HG03575 (cell line): ENCODE measurements at regions not wholly inside any gene's neighbourhood (a gene's known extent, or its start where the extent isn't known, plus 50 kb on each side); places are given as distances from the start of the nearest gene placed in this dataset.
"Not testable (repeated sequence)": the region's sequence is repeated elsewhere in the genome, so short reads cannot be mapped to it uniquely, and the experiment has no call there.

Experiments used
- ATAC-seq: cut with Tn5 transposase; IDR thresholded peaks from one replicate; pipeline ENCODE4 v1.9.1; 2021; ENCODE audit not compliant: unreplicated experiment, insufficient number of reproducible peaks, low FRiP score; ENCODE audit errors: extremely low read depth

- ATAC-seq, result no peak
Measured at GRCh38 chr11:96580476-96581040, 190.7 kb downstream of the JRKL start.

- ATAC-seq, result not testable (repeated sequence)
Measured at GRCh38 chr11:96585944-96586880, 196.4 kb downstream of the JRKL start.

DNA sequence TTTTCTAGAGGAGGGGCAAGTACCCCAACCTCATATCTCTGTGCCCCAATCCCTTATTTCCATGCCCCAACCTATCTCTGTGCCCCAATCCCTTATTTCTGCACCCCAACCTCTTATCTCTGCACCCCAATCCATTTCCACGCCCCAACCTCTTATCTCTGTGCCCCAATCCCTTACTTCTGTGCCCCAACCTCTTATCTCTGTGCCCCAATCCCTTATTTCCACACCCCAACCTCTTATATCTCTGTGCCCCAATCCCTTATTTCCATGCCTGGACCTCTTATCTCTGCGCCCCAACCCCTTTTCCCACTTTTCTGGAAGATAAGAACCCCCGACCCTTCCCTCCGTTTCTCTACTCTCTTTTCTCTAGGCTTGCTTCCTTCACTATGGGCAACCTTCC is 199.0 kb downstream of the JRKL start:
- ATAC-seq, result not testable (repeated sequence)

DNA sequence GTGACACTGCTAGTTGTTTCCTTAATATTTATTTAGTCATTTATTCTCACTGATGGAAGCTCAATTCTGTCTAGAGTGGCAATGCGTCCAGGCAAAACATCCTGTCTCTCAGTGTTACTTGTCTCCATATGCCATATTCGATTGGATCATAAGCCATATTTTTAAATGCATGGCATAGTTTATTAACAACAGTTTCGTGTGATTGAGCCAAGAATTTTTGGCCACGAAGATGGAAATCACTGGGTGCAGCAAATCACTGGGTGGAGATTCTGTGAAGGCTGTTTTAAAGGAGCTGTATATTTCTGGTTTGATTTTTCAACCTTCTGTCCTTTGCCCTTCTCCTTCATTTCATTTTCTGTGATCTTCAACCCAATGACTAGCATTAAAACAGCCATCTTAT is 205.2 kb downstream of the JRKL start:
- ATAC-seq, result no peak

- no peak for ATAC-seq
Measured at GRCh38 chr11:96607864-96608558, 218.2 kb downstream of the JRKL start.

DNA sequence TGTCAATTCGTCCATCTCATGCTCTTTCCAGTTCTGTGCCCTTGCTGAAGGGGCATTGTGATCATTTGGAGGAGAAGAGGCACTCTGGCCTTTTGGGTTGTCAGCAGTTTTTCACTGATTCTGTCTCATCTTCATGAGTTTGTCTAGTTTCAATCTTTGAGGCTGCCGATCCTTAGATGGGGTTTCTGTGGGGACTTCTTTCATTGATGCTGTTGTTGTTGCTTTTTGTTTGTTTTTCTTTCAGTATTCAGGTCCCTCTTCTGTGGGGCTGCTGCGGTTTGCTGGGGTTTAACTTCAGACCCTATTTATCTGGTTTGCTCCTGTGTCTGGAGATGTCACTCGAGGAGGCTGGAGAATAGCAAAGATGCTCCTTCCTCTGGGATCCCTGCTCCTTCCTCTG is 224.3 kb downstream of the JRKL start:
- no peak for ATAC-seq

DNA sequence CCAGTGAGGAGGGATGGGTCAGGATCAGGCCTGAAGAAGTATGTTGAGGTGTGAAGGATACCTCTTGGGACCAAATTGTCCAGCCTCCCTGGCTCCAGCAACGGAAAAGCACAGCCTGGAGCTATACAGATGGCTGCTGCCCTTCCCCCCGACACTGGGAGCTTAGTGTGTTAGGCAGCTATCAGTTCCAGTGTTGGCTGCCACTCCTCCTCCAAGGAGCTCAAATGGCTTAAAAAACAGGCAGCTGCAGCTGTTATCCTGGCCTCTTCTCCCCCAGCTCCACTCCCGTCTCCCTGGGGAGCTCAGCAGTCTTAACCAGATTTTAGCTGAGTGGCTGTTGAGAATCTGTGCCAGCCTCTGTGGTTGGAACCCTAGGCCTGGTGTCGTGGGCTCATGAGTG is 225.0 kb downstream of the JRKL start:
- no peak for ATAC-seq

- ATAC-seq, result no peak
Measured at GRCh38 chr11:96620464-96621044, 230.7 kb downstream of the JRKL start.

DNA sequence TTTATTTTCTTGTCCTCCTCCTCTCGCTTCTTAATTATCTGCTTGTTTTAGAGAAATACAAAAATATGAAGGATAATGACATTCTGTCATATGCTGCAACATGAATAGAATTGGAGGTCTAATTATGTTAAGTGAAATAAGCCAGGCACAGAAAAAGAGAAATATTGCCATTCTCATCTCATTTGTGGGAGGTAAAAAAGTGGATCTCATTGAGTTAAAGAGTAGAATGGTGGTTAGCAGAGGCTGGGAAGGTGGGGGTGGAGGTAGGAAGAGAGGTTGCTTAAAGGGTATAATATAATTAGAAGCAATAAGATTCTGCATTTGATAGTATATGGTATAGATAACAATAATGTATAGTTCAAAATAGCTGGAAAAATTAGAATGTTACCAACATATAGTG is 231.3 kb downstream of the JRKL start:
- ATAC-seq, result no peak

DNA sequence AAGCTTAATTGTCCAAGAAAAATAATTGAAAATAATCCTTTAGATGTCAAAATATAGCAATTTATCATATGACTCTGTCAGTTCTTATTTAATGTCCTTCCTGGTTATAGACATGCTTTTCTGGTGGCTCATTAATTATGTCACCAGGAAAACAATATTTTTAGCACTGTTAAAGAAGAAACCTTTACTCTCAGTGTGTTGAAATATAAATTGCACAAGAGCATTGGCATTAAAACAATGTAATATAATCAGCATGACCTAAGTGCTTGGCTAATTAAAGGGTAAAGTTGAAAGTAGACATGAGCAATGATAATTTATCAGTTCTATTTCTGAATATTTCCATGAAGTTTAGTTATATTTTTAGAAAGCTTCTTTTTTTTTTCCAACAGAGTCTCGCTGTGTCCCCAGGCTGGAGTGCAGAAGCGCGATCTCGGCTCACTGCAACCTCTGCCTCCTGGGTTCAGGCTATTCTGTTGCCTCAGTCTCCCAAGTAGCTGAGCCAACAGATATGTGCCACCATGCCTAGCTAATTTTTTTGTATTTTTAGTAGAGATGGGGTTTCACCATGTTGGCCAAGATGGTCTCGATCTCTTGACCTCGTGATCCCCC is 232.3 kb downstream of the JRKL start:
- ATAC-seq, result no peak

DNA sequence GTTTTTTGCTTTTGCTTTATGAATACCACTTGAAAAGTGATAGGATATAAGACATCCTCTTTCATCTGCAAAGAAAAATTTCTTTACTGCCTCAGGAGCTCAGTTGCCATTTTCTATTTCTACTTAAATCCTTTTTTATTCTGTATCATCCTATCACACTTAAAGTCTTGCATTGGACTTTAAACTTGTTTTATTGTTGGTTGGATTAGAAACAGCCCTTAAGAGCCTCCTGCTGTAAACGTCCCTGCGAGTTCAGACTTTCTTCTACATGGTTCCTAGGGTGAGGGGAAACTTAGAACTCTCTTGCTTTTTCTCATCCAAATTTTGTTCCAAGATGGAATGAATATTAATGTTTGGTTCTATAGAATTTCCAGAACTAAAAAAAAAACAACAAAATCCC is 234.3 kb downstream of the JRKL start:
- ATAC-seq, result no peak

DNA sequence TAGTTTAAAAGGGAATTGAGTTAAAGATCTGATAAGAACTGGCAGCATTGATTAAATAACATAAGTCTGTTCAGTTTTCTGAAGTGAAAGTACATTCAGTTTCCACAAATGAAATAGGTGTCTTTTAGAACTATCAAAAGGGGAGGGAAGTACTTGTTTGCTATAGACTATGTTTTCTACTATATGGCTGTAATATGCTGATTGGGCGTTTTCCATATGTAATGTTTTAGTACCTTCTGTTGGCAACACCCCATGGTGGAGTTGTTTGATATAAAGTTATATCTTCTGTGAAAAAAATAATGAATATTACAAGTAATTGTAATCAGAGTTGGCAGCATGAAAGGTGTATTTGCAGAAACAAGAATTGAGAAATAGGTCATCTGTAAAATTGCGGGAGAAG is 237.6 kb downstream of the JRKL start:
- no peak for ATAC-seq

- ATAC-seq, result no peak
Measured at GRCh38 chr11:96635655-96636054, 245.8 kb downstream of the JRKL start.

DNA sequence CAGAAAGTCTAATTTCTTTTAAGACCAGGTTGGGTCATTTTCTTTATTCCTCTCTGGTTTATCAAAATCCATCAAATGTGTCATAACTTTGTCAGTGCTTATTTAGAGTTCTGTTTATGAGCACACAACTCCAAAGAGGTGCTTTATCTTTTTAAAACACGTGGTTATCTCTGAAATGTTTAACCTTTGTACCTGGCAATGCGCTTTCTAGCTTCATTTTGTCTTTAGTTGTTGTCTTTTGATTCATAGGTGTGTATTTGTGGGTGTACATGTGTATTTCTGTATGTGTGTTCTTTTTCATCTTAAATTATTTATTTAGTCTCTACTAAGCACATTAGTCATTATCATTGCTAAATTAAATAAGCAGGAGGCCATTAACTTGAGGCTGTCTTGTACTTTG is 251.4 kb downstream of the JRKL start:
- no peak for ATAC-seq

DNA sequence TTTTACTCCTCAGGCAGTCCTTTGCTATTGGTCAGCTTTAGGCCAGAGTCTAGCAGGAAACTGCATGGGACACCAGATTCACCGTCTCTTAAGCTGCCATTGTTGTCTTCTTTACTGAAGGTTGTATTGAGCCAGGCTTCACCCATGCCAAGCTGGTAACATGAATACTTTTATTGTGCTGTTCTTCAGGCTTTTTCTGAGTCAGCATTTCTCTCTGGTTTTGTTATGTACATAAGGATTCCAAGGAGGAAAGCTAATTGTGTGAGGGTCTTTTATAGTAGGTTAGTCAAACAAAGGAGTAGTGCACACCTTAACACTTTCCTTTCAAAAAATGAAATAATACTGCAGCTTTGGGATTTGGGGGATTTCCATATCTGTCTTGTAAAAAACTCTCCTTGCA is 252.8 kb downstream of the JRKL start:
- no peak for ATAC-seq

DNA sequence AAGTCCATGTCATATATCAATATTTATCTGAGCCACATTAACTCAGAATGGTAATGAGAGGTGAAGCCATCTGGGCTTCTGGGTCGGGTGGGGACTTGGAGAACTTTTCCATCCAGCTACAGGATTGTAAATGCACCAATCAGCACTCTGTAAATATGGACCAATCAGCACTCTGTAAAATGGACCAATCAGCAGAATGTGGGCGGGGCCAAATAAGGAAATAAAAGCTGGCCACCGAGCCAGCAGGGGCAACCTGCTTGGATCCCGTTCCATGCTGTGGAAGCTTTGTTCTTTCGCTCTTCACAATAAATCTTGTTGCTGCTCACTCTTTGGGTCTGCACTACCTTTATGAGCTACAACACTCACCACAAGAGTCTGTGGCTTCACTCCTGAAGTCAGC is 253.4 kb downstream of the JRKL start:
- ATAC-seq, result no peak

GRCh38 chr11:96647621-96648020 is 257.8 kb downstream of the JRKL start:
- ATAC-seq, result no peak

DNA sequence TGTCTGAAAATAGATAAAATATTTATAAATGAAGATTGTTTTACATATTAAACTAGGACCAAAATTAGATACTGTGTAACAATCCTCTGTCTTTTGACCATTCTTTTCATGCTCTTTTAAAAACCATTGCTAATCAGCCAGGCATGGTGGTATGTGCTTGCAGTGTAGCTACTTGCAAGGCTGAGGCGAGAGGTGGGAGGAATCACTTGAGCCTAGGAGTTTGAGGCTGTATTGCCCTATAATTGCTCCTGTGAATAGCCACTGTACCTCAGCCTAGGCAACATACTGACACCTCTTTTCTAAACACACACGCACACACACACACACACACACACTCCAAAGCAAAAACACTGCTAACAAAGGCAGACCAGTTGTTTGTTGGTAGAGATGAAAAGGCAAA is 259.2 kb downstream of the JRKL start:
- no peak for ATAC-seq

GRCh38 chr11:96652516-96652915 is 262.7 kb downstream of the JRKL start:
- ATAC-seq, result no peak
